Activated naive CD8-positive, alpha-beta T cell treated with anti-CD3 and anti-CD28 coated beads for 36 hours (primary cell): ENCODE measurements at regions not wholly inside any gene's neighbourhood (a gene's known extent, or its start where the extent isn't known, plus 50 kb on each side); places are given as distances from the start of the nearest gene placed in this dataset.

Source experiments
- DNase-seq: peaks from one replicate; pipeline ENCODE4 v3.0.0; 2021
- H3K27ac Mint-ChIP-seq: one replicate; pipeline ENCODE4 v1.8.0; 2022; ENCODE audit warnings: mild to moderate bottlenecking, moderate library complexity, mixed read lengths
- H3K27me3 Mint-ChIP-seq: one replicate; pipeline ENCODE4 v1.8.0; 2022; ENCODE audit warnings: mild to moderate bottlenecking, mixed read lengths
- H3K36me3 Mint-ChIP-seq: one replicate; pipeline ENCODE4 v1.8.0; 2021; ENCODE audit warnings: mild to moderate bottlenecking, mixed read lengths
- H3K4me1 Mint-ChIP-seq: one replicate; pipeline ENCODE4 v1.8.0; 2021; ENCODE audit warnings: mixed read lengths
- H3K4me3 Mint-ChIP-seq: one replicate; pipeline ENCODE4 v1.8.0; 2022; ENCODE audit warnings: mild to moderate bottlenecking, moderate library complexity, mixed read lengths
- H3K9me3 Mint-ChIP-seq: one replicate; pipeline ENCODE4 v1.8.0; 2022; ENCODE audit warnings: mixed read lengths

DNA sequence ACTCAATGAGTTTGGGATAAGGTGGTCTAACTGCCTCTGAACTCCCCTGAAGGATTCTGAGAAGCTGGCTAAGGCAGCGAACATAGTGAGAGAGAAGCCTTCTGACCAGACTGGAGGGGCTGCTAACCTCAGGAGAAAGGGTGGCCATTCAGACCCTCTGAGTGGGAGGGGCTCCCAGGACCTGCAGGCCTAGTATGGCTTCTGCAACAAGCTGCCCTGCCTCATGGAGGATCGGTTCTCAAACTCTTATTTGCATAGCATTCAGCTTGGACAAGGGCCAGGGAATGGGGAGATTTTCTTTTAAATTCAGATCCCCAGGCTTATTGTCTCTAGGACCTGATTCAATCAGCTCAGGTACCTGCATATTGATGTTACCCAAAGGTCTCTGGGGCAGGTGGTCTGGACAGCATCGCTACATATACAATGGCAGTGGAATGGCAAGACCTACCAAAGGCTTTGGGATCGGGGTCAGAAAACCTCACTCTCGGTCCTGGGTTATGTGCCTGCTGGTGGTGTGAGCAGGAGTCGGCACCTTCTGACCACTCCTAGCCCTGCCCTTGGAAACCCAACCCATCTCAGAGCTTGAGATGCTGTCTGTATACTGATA, 599.1 kb downstream of the BRD1 start:
- H3K27me3 Mint-ChIP-seq: no peaks in the 10 kb centered on the region
- H3K9me3 Mint-ChIP-seq: no peaks in the 10 kb centered on the region
- no peak overlapping the region for H3K27ac Mint-ChIP-seq
- no peaks in the 10 kb centered on the region for H3K4me1 Mint-ChIP-seq
- no peak overlapping the region for H3K4me3 Mint-ChIP-seq
- H3K36me3 Mint-ChIP-seq: no peaks in the 10 kb centered on the region
- DNase-seq: no peak

- Mint-ChIP-seq H3K27ac (no peak overlapping the region), H3K4me1 (no peaks in the 10 kb centered on the region), H3K4me3 (no peak overlapping the region), H3K27me3 (peaks cover 7% of the 10 kb centered on the region), H3K36me3 (no peaks in the 10 kb centered on the region), H3K9me3 (no peaks in the 10 kb centered on the region)
- no peak for DNase-seq
Observed at GRCh38 chr22:49227670-49228069, 600.0 kb downstream of the BRD1 start.

GRCh38 chr22:49226096-49226495, 601.6 kb downstream of the BRD1 start:
- no peak overlapping the region for H3K4me3 Mint-ChIP-seq
- H3K27me3 Mint-ChIP-seq: peaks cover 18% of the 10 kb centered on the region
- H3K36me3 Mint-ChIP-seq: no peaks in the 10 kb centered on the region
- no peaks in the 10 kb centered on the region for H3K9me3 Mint-ChIP-seq
- H3K27ac Mint-ChIP-seq: no peak overlapping the region
- no peaks in the 10 kb centered on the region for H3K4me1 Mint-ChIP-seq
- no peak for DNase-seq

DNA sequence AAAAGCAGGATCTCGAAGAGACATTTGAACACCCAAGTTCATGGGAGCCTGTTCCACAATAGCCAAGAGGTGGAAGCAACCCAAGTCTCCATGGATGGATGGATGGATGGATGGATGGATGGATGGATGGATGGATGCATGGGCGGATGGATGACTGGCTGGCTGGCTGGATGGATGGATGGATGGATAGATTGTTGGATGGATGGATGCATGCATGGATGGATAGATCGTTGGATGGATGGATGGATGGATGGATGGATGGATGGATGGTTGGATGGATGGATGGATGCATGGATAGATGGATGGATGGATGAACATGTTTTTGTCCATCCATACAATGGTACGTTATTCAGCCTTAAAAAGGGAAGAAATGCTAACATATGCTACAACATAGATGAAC, 603.4 kb downstream of the BRD1 start:
- Mint-ChIP-seq H3K4me1 (no peaks in the 10 kb centered on the region), H3K27ac (no peak overlapping the region), H3K9me3 (peaks cover 3% of the 10 kb centered on the region), H3K4me3 (no peak overlapping the region), H3K36me3 (no peaks in the 10 kb centered on the region), H3K27me3 (peaks cover 27% of the 10 kb centered on the region)
- no peak for DNase-seq

DNA sequence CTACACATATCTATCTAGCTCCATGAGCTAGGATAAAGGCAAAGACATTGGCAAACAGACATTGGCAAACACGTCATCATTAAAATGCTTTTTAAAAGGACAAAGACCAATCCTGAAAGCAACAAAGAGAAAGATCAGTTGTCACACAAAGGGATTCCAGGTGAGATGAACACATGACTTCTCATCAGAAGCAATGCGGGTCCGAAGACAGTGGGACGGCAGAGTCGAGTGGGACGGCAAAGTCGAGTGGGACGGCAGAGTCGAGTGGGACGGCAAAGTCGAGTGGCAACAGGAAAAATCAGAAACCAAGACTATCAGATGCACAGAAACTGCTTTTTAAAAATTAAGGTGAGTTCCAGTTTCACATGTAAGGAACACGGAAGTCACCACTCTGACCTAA, 609.5 kb downstream of the BRD1 start:
- Mint-ChIP-seq H3K9me3 (peaks cover 16% of the 10 kb centered on the region), H3K27me3 (peaks cover 70% of the 10 kb centered on the region), H3K4me1 (no peaks in the 10 kb centered on the region), H3K4me3 (no peak overlapping the region), H3K36me3 (no peaks in the 10 kb centered on the region), H3K27ac (no peak overlapping the region)
- no peak for DNase-seq

GRCh38 chr22:49216579-49216978, 611.1 kb downstream of the BRD1 start:
- Mint-ChIP-seq H3K4me1 (no peaks in the 10 kb centered on the region), H3K9me3 (peaks cover 16% of the 10 kb centered on the region), H3K27ac (no peak overlapping the region), H3K4me3 (no peak overlapping the region), H3K36me3 (no peaks in the 10 kb centered on the region), H3K27me3 (peaks cover 57% of the 10 kb centered on the region)
- DNase-seq: no peak

DNA sequence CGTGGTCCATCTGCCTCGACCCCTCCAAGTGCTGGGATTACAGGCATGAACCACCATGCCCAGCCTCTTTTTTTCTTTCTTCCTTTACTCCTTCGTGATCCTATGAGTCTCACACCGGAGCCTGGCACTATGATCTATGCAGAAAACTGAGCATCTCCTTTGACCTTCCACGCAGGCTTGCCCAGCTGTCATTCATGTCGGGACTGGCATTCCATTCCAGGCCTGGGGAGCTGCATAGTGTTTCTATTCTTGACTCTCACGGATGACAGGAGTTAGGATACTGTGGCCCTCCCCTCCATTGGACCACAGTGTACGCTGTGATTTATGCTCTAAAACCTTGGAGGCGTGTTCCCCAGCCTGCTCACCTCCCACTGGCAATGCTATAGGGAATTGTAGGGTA, 611.8 kb downstream of the BRD1 start:
- Mint-ChIP-seq H3K4me3 (no peak overlapping the region), H3K9me3 (peaks cover 16% of the 10 kb centered on the region), H3K27me3 (peaks cover 54% of the 10 kb centered on the region), H3K4me1 (no peaks in the 10 kb centered on the region), H3K27ac (no peak overlapping the region), H3K36me3 (no peaks in the 10 kb centered on the region)
- DNase-seq: no peak

DNA sequence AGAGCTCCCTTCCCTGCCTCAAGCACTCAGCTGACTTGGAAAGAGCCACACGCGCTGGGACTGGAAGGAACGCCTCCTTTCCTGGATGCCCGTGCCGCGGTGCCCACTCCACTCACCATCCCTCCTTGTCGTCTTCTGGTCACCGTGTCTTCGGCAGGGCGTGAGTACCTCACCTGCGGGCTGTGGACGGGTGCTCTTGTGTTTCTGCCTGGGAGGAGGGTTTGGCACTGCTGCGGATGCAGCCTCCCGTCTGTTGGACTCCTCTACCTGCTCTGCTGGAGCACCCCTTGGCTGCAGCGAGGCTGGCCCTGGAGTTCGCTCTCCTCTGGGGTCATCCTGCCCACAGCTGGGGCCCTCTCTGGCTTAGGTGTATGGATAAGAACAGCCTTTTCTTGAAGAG, 612.7 kb downstream of the BRD1 start:
- no peak for DNase-seq
- Mint-ChIP-seq H3K9me3 (peaks cover 16% of the 10 kb centered on the region), H3K4me3 (no peak overlapping the region), H3K36me3 (no peaks in the 10 kb centered on the region), H3K4me1 (no peaks in the 10 kb centered on the region), H3K27me3 (peaks cover 53% of the 10 kb centered on the region), H3K27ac (no peak overlapping the region)

- Mint-ChIP-seq H3K27ac (no peak overlapping the region), H3K27me3 (peaks cover 41% of the 10 kb centered on the region), H3K4me3 (no peak overlapping the region), H3K4me1 (no peaks in the 10 kb centered on the region), H3K9me3 (peaks cover 14% of the 10 kb centered on the region), H3K36me3 (no peaks in the 10 kb centered on the region)
- DNase-seq: no peak
Observed at GRCh38 chr22:49213731-49214352, 613.8 kb downstream of the BRD1 start.

GRCh38 chr22:49212466-49212865, 615.2 kb downstream of the BRD1 start:
- peaks cover 28% of the 10 kb centered on the region for H3K27me3 Mint-ChIP-seq
- no peak overlapping the region for H3K4me3 Mint-ChIP-seq
- no peaks in the 10 kb centered on the region for H3K4me1 Mint-ChIP-seq
- H3K9me3 Mint-ChIP-seq: peaks cover 3% of the 10 kb centered on the region
- no peaks in the 10 kb centered on the region for H3K36me3 Mint-ChIP-seq
- H3K27ac Mint-ChIP-seq: no peak overlapping the region
- no peak for DNase-seq

DNA sequence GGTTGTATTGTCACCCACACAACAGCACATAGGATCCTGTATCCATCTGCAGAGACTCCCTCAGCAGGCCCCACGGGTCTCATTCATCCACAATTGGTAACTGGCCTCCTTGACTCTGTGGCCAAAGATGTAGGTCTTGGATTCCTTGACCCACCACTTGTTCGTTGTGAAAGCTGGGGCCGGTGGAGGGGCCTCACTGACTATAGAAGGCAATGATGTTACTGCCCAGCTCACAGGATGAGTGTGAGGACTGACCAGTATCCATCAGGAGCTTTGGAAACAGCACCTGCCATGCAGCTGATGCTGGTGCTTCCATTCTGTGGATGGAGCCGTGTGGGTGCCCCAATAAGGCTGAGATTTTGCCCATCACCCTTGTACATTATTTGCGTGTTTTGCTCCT, 615.7 kb downstream of the BRD1 start:
- DNase-seq: no peak
- Mint-ChIP-seq H3K27ac (no peak overlapping the region), H3K4me3 (no peak overlapping the region), H3K36me3 (no peaks in the 10 kb centered on the region), H3K4me1 (no peaks in the 10 kb centered on the region), H3K27me3 (peaks cover 23% of the 10 kb centered on the region), H3K9me3 (no peaks in the 10 kb centered on the region)

- Mint-ChIP-seq H3K9me3 (no peaks in the 10 kb centered on the region), H3K36me3 (no peaks in the 10 kb centered on the region), H3K27me3 (peaks cover 18% of the 10 kb centered on the region), H3K27ac (no peak overlapping the region), H3K4me1 (no peaks in the 10 kb centered on the region), H3K4me3 (no peak overlapping the region)
- DNase-seq: no peak
Observed at GRCh38 chr22:49211176-49211575, 616.5 kb downstream of the BRD1 start.

- Mint-ChIP-seq H3K4me1 (no peaks in the 10 kb centered on the region), H3K36me3 (no peaks in the 10 kb centered on the region), H3K27me3 (peaks cover 13% of the 10 kb centered on the region), H3K9me3 (no peaks in the 10 kb centered on the region), H3K4me3 (no peak overlapping the region), H3K27ac (no peak overlapping the region)
- no peak for DNase-seq
Observed at GRCh38 chr22:49210606-49211005, 617.1 kb downstream of the BRD1 start.

DNA sequence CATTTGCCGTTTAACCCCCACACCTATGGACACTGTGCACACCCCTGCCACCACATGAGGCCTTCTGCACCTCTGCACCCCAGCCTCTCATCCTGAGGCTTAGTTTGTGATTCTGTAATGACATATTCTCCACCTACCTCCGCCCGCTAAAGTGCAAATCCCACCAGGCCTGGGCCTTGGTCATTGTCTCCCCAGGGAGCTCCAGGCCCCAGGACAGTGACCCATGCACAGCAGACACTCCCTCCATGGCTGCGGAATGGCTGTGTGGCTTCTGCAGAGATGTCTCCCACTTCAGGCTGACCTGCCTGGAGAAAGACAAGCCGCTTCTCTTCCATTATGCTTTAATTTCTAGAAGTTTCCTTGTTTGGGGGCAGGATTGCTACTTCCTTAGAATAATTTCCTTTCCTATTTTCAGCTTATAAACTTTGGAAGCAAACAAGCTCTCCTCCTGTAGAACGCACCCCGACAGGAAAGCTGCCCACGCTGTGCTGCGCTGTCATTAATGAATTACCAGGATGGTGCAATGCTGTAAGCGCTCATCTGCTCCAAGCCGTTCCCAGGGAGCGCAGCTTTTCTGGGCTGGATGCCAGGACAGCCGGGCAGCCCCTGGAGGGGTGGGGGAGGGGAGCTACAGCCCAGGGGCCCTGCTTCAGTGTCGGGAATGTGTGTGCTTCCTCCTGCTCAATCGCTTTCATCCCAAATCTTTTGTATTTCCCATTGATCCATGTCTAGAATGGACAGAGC, 618.0 kb downstream of the BRD1 start:
- Mint-ChIP-seq H3K27me3 (peaks cover 5% of the 10 kb centered on the region), H3K36me3 (no peaks in the 10 kb centered on the region), H3K27ac (no peak overlapping the region), H3K4me3 (no peak overlapping the region), H3K9me3 (no peaks in the 10 kb centered on the region), H3K4me1 (no peaks in the 10 kb centered on the region)
- DNase-seq: no peak

DNA sequence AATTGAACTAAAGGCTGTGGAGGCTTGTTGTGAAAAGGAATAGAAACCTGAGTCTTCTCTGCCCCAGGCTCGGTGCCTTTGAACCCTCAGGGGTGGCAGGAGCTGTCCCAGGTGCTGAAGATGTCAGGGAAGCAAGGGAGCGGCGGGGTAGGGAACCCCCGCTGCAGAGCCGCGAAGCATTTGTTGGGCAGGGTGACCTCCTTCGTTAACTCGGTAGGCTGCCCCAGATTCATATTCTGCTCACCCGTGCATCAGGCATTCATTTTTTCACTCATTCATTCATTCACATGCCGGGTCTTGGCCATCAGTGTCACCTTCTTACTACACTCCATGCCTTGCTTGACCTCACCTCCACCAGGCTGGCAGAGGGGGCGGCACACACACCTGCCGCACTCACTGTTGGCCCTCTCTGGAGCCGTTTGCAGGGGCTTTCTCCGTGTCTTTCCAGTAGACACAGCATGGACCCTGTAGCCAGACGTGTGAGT, 618.9 kb downstream of the BRD1 start:
- no peak overlapping the region for H3K4me3 Mint-ChIP-seq
- no peak for DNase-seq
- H3K4me1 Mint-ChIP-seq: no peaks in the 10 kb centered on the region
- H3K27me3 Mint-ChIP-seq: peaks cover 3% of the 10 kb centered on the region
- H3K27ac Mint-ChIP-seq: no peak overlapping the region
- H3K36me3 Mint-ChIP-seq: no peaks in the 10 kb centered on the region
- H3K9me3 Mint-ChIP-seq: no peaks in the 10 kb centered on the region

DNA sequence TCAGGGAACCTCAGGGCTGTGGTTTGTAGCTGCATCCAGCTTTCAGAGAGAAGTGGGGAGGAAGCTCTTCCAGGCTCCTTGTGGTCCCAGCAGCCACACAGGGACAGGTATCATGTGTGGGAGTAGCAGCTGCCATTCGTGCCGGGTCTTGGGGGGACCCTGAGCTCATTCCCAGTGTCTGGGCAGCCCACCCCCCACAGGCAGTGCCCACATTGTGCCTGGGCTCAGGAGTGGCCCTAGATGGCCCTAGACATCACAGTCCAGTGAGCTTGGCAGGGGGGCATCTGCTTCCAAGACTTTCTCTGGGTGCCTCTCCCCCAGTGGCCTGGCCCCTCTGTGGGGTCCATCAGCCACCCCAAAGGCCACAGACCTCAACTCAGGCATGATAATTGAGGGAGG, 619.7 kb downstream of the BRD1 start:
- H3K36me3 Mint-ChIP-seq: no peaks in the 10 kb centered on the region

More for the DNA sequence above, 619.7 kb downstream of the BRD1 start:
- no peak overlapping the region for H3K4me3 Mint-ChIP-seq
- no peaks in the 10 kb centered on the region for H3K9me3 Mint-ChIP-seq
- H3K4me1 Mint-ChIP-seq: no peaks in the 10 kb centered on the region
- no peak for DNase-seq
- H3K27me3 Mint-ChIP-seq: no peaks in the 10 kb centered on the region
- H3K27ac Mint-ChIP-seq: no peak overlapping the region
